Erythroblast (primary cell): ENCODE measurements at regions not wholly inside any gene's neighbourhood (a gene's known extent, or its start where the extent isn't known, plus 50 kb on each side); places are given as distances from the start of the nearest gene placed in this dataset.

Experiments used
- GATA1 ChIP-seq: IDR thresholded peaks from 2 replicates; pipeline ENCODE4 v1.6.1; 2011; ENCODE audit warnings: low read depth, mild to moderate bottlenecking, control low read depth, low read length, moderate library complexity
- POLR2A ChIP-seq: IDR thresholded peaks from 2 replicates; pipeline ENCODE4 v1.6.1; 2011; ENCODE audit warnings: mild to moderate bottlenecking, low read length

- no peak for TF ChIP-seq POLR2A
- TF ChIP-seq GATA1, result no peak
Measured at GRCh38 chr20:48065833-48066232, 280.6 kb upstream of the SULF2 start.
